HG03432 (cell line): ENCODE measurements at regions not wholly inside any gene's neighbourhood (a gene's known extent, or its start where the extent isn't known, plus 50 kb on each side); places are given as distances from the start of the nearest gene placed in this dataset.
A peak's percentile ranks its signal among the peaks of the same experiment; 100 is the strongest.

Experiments
- ATAC-seq: cut with Tn5 transposase; IDR thresholded peaks from one replicate; pipeline ENCODE4 v1.9.1; 2021; ENCODE audit warnings: mild to moderate bottlenecking, moderate library complexity; ENCODE audit not compliant: unreplicated experiment

DNA sequence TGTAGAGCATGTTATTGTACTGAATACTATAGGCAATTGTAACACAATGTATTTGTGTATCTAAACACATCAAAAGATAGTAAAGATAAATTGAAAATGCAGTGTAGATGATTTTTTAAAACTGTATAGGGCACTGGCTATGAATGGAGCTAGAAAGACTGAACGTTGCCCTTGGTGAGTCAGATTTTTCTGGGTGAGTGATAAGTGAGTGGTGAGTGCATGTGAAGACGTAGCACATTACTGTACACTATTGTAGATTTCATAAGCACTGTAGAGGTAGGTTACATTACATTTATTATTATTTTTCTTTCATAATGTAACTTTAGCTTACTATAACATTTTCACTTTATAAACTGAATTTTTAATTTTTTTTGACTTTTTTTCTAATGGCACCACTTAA, 1491.6 kb downstream of the TECRL start:
- ATAC-seq: no peak

DNA sequence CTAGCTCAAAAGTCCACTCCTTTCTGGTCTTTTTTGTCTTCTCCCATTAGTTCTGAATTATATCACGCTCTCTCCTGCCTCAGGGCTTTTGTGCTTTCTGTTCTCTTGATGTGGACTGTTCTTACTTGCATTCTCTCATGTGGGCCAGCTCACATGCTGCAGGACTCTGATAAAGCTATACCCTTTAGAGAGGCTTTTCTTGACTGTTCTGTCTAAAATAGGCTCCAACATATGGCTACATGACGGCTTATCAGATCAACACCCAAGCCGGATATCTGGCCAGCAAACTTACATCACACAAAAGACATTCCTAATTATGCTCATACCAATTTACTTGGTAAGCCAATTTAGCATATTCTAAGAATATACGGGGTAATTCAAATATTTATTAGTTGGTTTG, 1494.5 kb downstream of the TECRL start:
- no peak for ATAC-seq

DNA sequence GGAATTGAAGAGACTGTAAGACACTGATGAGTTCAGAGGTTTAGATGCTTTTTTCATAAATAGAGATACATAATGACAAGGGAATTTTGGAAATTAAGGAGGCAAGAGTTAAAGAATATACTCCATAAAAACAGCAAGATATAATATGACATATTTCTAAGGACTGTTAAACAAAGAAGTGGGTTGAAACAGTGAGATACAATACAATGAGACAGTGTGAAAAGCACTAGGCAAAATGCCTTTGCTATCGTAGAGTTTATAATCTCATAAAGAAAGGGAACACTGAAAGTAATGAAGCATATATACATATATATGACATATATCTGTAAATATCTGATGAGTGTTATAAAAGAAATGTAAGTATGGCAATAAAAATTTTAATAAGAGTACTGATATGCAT, 1496.2 kb downstream of the TECRL start:
- ATAC-seq: no peak

DNA sequence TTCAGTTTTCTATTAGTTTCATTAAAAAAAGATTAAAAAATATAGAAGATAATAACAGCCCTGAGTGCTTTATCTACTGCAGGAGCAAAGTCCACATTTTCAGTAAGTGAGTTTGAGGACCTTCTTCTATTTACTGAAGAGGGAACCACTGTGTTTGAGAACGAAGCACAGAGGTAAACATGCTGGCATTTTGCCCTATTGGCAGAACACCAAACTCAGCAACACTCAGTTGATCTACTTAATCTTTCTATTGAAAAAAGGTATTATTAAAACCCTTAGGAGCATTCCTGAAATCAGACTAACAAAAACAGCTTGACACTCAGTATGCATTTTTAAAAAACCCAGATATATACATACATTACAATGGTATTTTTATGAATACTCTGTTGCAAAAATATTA, 1496.7 kb downstream of the TECRL start:
- ATAC-seq: no peak

DNA sequence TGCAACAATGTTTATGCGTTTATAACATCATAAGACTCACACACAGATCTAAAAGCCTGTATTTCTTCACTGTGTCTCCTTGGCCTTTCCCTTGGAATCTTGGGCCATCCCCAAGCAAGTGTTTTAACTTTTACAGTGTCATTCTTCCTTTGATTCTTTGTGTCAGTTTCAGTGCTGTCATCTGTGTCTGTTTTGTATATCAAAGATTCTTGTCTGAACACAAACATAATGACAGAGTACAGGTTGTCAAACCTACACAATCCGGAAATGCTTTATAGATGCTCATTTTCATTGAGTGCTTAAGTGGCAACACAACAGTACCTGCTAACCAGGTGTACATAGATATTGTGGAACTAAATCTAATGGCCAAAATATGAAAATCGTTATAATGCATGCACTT, 1500.0 kb downstream of the TECRL start:
- no peak for ATAC-seq

- no peak for ATAC-seq
Observed at GRCh38 chr4:62901101-62901500, 1508.1 kb downstream of the TECRL start.

DNA sequence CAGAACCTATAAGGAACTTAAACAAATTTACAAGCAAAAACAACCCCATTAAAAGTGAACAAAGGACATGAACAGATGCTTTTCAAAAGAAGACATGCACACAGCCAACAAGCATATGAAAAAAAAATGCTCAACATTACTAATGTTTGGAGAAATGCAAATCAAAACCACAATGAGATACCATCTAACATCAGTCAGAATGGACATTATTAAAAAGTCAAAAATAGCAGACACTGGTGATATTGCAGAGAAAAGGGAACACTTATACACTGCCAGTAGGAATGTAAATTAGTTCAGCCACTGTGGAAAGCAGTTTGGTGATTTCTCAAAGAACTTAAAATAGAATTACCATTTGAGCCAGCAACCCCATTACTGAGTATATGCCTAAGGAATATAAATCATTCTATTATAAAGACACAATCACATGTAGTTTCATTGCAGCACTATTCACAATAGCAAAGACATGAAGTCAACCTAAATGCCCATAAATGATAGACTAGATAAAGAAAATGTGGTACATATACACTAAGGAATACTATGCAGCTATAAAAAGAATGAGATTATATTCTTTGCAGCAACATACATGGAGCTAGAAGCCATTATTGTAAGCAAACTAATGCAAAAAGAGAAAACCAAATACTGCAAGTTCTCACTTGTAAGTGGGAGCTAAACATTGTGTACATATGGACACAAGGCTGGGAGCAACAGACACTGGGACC, 1509.4 kb downstream of the TECRL start:
- no peak for ATAC-seq

DNA sequence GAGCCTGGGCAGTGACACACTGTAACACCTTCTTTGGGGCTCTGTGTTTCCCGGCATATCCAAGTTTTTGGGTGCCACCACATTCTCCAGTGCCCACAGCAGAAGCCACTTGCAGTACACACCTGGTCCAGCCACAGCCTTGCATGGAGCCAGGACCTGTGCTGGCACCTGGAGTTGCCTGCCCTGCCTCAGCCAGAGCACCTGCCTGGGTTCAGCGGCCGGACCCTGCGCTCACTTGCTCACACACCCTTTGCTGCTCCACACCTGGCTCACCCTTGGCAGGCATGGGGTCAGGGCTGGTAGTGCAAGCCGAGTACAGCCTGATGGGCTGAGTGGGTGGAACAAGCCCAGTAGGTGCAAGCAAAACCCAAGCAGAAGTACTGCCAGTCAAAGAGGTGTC, 1511.1 kb downstream of the TECRL start:
- no peak for ATAC-seq

DNA sequence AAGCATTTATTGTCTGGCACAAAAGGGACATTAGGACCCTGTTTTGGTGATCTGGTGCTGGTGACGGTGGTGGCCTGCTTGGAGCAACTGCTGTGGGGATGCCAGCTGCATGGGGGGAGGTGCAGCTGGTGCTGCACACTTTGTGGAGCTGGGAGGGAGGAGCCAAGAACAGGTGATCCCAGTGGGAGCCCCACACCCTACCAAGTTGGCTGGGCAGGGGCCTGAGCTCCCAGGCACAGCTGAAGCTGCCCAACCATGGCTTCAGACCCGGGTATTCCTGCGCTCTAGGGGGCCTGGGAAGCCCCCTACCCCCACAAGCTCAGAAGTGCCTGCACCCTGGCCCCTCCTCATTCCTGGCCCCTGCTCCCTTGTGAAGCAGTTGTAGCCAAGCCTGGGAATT, 1512.5 kb downstream of the TECRL start:
- ATAC-seq: no peak

DNA sequence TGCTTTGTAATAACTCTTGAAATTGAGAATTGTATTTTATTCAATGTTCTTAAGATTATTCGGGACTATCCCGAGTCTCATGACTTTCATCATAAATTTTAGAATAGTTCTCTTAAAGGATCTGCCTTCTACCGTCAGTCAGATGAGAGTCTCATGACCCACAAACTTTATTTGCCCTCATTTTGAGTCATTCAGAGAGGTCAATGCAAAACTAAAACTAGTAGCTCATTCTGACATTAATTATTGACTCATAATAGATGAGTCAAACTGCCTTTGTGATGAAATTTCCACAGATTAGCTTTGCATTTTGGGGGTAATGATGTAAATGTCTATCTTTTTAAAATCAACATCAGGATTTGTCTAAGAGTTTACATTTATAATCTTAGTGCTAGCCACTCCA, 1527.3 kb downstream of the TECRL start:
- ATAC-seq: peak; percentile 77

DNA sequence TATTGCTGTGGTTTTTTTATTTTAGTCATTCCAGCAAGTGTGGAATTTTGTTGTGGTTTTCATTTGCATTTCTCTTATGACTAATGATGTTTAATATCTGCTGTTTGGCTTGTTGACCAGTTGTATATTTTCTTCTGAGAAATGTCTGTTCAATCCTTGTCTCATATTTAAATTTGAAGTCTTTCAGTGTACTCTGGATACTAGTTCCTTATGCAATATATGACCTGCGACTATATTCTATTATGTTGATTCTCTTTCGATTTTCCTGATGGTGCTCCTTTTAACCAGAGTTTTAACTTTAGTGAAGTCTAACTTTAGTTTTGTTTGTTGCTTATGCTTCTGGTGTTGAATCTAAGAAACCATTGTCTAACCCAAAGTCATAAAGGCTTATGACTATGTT, 1528.0 kb downstream of the TECRL start:
- no peak for ATAC-seq

DNA sequence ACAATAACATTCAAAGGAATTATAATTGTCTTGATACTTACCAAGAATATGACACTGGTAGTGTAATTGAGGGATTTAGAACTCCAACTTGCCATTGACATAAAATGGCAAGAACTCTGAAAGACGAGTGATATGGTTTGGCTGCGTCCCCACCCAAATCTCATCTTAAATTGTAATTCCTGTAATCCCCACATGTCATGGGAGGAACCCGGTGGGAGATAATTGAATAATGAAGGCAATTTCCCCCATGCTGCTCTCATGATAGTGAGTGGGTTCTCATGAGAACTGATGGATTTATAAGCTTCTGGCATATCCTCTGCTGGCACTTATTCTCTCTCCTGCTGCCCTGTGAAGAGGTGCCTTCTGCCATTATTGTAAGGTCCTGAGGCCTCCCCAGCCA, 1536.4 kb downstream of the TECRL start:
- ATAC-seq: no peak

DNA sequence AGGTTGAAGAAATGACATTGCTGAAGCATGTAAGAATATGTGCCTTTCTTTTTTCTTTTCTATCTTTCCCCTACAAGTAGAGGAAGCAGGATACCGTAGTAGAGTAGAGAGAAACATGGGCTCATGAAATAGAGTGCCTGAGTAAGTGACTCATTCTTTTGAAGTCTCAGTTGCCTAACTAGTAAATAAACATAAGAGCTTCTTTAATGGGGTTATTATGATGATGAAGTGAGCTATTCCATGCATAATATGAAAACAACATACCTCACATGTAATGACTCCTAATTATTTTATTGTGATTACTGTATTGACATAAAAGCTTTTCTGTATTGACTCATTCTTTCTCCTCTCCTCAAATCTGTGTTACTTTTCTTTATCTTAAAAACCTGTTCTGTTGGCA, 1538.2 kb downstream of the TECRL start:
- no peak for ATAC-seq

- no peak for ATAC-seq
Observed at GRCh38 chr4:62870451-62870850, 1538.8 kb downstream of the TECRL start.

DNA sequence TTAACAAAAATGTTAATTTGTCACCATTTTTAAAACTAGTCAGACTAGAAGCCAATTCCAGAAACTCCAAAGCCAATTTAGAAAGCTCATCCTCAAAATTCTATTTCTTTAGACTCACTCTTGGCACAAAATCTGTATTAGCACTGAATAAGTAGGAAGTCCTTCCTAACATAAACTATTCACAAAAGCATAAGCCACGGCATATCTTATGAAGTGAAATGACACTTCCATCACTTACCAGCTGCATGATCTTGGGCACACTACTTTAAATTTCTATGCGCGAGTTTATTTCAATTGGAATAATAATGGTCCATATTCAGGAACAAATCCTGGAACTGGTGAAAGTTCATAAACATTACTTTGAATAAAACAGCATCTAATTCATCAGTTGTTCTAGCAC, 1544.0 kb downstream of the TECRL start:
- no peak for ATAC-seq

DNA sequence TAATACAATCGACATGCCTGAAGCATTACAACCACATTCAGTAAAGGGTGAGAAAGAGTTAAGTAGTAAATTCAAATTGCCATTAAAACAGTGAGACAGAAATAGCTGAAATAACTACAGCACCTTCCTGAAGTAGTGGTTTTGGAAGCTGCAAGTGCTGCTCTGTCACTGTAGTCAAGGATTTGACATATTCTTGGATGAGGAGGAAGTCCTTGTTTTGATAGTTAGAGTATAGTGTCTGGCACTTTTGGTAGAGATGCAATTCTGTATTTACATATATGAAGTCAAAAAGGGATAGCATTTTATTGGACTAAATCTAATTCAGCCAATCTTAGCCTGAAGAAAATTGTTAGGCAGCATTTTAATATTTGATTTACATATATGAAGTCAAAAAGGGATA, 1559.6 kb downstream of the TECRL start:
- no peak for ATAC-seq

- ATAC-seq: no peak
Observed at GRCh38 chr4:62835631-62836030, 1573.6 kb downstream of the TECRL start.

- no peak for ATAC-seq
Observed at GRCh38 chr4:62822306-62822705, 1586.9 kb downstream of the TECRL start.

DNA sequence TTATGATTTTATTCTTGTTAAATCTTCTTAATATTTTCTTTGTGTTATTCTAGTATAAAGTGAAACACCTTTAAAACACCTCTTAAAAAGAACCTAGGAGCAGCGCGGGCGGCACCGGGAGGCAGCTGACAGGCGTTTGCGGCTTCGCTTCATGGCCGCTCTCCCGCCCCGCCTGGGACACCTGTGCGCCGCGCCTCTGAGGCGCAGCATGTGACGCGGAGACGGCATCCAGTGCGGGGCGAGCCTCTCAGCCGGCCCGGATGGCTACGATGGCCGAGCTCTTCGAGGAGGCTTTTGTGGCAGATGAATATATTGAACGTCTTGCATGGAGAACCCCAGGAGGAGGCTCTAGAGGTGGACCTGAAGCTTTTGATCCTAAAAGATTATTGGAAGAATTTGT, 1592.7 kb downstream of the TECRL start:
- ATAC-seq: no peak

GRCh38 chr4:62814510-62815047, 1594.7 kb downstream of the TECRL start:
- no peak for ATAC-seq

DNA sequence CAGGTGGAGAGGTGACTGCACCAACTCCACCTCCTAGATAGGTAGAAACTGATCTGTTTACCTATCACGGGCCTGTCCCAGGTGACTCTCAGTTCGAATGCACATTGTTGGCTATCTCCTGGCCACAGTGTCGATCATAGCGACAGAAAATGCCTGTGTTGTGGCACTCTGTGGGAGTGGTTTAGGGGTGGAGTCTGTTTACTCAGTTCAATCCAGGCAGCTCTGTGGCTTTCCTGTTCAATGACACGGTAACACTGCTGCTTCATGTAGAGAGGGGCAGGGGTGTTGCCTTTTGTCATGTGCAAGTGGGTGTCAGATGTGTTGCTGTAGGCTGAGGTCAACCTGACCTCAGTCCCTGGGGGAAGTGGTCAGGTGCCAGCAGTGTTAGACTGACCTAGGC, 1602.4 kb downstream of the TECRL start:
- ATAC-seq: no peak

DNA sequence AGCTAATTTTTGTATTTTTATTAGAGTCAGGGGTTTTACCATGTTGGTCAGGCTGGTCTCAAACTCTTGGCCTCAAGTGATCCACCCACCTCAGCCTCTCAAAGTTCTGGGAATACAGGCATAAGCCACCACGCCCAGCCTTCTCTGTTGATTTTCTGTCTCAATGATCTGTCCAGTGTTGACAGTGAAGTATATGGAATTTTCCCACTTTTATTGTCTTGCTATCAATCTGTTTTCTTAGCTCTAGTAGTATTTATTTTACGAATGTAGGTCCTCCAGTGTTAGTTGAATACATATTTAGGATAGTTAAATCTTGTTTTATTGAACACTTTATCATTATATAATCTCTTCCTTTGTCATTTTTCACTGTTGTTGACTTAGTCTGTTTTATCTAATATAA, 1603.9 kb downstream of the ADGRL3 start:
- no peak for ATAC-seq

GRCh38 chr4:62797221-62797620, 1597.1 kb downstream of the ADGRL3 start:
- ATAC-seq: no peak
